HAP-1 (cell line): ENCODE measurements at regions not wholly inside any gene's neighbourhood (a gene's known extent, or its start where the extent isn't known, plus 50 kb on each side); places are given as distances from the start of the nearest gene placed in this dataset.
"Not testable (repeated sequence)": the region's sequence is repeated elsewhere in the genome, so short reads cannot be mapped to it uniquely, and the experiment has no call there.

ENCODE experiments used
- DNase-seq, 2 experiments: peaks; one replicate each; pipeline ENCODE4 v3.0.0-alpha.2; 2016 to 2020; ENCODE audit warnings: low spot score in 2 of 2
- H3K27me3 ChIP-seq: fragments of 250-450 bp; sonication (Bioruptor Pico); 2 replicates; pipeline ENCODE4 v1.5.1; 2020; ENCODE audit warnings: low read depth, mild to moderate bottlenecking, moderate library complexity
- H3K36me3 ChIP-seq: fragments of 250-450 bp; sonication (Bioruptor Pico); replicated peaks from 2 replicates; pipeline ENCODE4 v1.5.1; 2020; ENCODE audit warnings: mild to moderate bottlenecking
- H3K4me1 ChIP-seq: fragments of 250-450 bp; sonication (Bioruptor Pico); 2 replicates; pipeline ENCODE4 v1.5.1; 2020; ENCODE audit warnings: mild to moderate bottlenecking
- H3K4me3 ChIP-seq: fragments of 250-450 bp; sonication (Bioruptor Pico); 2 replicates; pipeline ENCODE4 v1.5.1; 2020; ENCODE audit warnings: mild to moderate bottlenecking, moderate library complexity
- H3K9me3 ChIP-seq: fragments of 250-450 bp; sonication (Bioruptor Pico); 2 replicates; pipeline ENCODE4 v1.5.1; 2020; ENCODE audit warnings: mild to moderate bottlenecking, moderate library complexity
- in situ Hi-C: fragments of 300-500 bp; cut with MboI; formaldehyde crosslinking; loops from 3 replicates; pipeline ENCODE4 v1.14.3; 2020; ENCODE audit warnings: low sequenced_read_pairs, inconsistent platforms, mixed read lengths

GRCh38 chr5:13198226-13198625 lies 746.3 kb downstream of the DNAH5 start:
- H3K4me1 ChIP-seq, DNase-seq, H3K36me3 ChIP-seq, in situ Hi-C loops, H3K4me3 ChIP-seq, H3K27me3 ChIP-seq, H3K9me3 ChIP-seq: not testable (repeated sequence)

- no peaks in the 10 kb centered on the region for H3K4me1 ChIP-seq
- in situ Hi-C loops: no loop called here
- no peaks in the 10 kb centered on the region for H3K9me3 ChIP-seq
- H3K4me3 ChIP-seq: no peak overlapping the region
- no peaks in the 10 kb centered on the region for H3K27me3 ChIP-seq
- no peak for DNase-seq
- no peaks in the 10 kb centered on the region for H3K36me3 ChIP-seq
Observed at GRCh38 chr5:13189532-13189931, 755.0 kb downstream of the DNAH5 start.

- no peaks in the 10 kb centered on the region for H3K9me3 ChIP-seq
- in situ Hi-C loops: no loop called here
- H3K27me3 ChIP-seq: no peaks in the 10 kb centered on the region
- H3K36me3 ChIP-seq: no peaks in the 10 kb centered on the region
- no peak for DNase-seq
- no peaks in the 10 kb centered on the region for H3K4me1 ChIP-seq
- no peak overlapping the region for H3K4me3 ChIP-seq
Observed at GRCh38 chr5:13188371-13188770, 756.1 kb downstream of the DNAH5 start.

GRCh38 chr5:13187186-13187585 lies 757.3 kb downstream of the DNAH5 start:
- H3K9me3 ChIP-seq: no peaks in the 10 kb centered on the region
- H3K36me3 ChIP-seq: no peaks in the 10 kb centered on the region
- H3K27me3 ChIP-seq: no peaks in the 10 kb centered on the region
- DNase-seq: no peak
- no peak overlapping the region for H3K4me3 ChIP-seq
- in situ Hi-C loops: no loop called here
- H3K4me1 ChIP-seq: no peaks in the 10 kb centered on the region

GRCh38 chr5:13186177-13186576 lies 758.3 kb downstream of the DNAH5 start:
- in situ Hi-C loops: no loop called here
- H3K4me3 ChIP-seq: no peak overlapping the region

GRCh38 chr5:13179407-13180087 lies 764.9 kb downstream of the DNAH5 start:
- no peak for DNase-seq
- Histone ChIP-seq H3K27me3 (no peaks in the 10 kb centered on the region), H3K36me3 (no peaks in the 10 kb centered on the region), H3K4me1 (no peaks in the 10 kb centered on the region), H3K9me3 (no peaks in the 10 kb centered on the region), H3K4me3 (no peak overlapping the region)
- in situ Hi-C loops: no loop called here

More at GRCh38 chr5:13186177-13186576, 758.3 kb downstream of the DNAH5 start:
- H3K27me3 ChIP-seq: no peaks in the 10 kb centered on the region
- no peaks in the 10 kb centered on the region for H3K4me1 ChIP-seq
- no peaks in the 10 kb centered on the region for H3K9me3 ChIP-seq
- no peaks in the 10 kb centered on the region for H3K36me3 ChIP-seq
- no peak for DNase-seq

GRCh38 chr5:13143630-13144029 lies 800.9 kb downstream of the DNAH5 start:
- no peaks in the 10 kb centered on the region for H3K4me1 ChIP-seq
- no peaks in the 10 kb centered on the region for H3K36me3 ChIP-seq
- H3K9me3 ChIP-seq: no peaks in the 10 kb centered on the region
- in situ Hi-C loops: no loop called here
- no peak for DNase-seq
- H3K4me3 ChIP-seq: no peak overlapping the region
- no peaks in the 10 kb centered on the region for H3K27me3 ChIP-seq

GRCh38 chr5:13143214-13143613 lies 801.3 kb downstream of the DNAH5 start:
- no peaks in the 10 kb centered on the region for H3K4me1 ChIP-seq
- H3K36me3 ChIP-seq: no peaks in the 10 kb centered on the region
- in situ Hi-C loops: no loop called here
- no peaks in the 10 kb centered on the region for H3K27me3 ChIP-seq
- DNase-seq: no peak
- H3K4me3 ChIP-seq: no peak overlapping the region
- no peaks in the 10 kb centered on the region for H3K9me3 ChIP-seq

- H3K4me1 ChIP-seq: no peaks in the 10 kb centered on the region
- no peak overlapping the region for H3K4me3 ChIP-seq
- no peaks in the 10 kb centered on the region for H3K9me3 ChIP-seq
- in situ Hi-C loops: no loop called here
- no peak for DNase-seq
- no peaks in the 10 kb centered on the region for H3K36me3 ChIP-seq
- no peaks in the 10 kb centered on the region for H3K27me3 ChIP-seq
Observed at GRCh38 chr5:13133951-13134350, 810.5 kb downstream of the DNAH5 start.

GRCh38 chr5:13115476-13115875 lies 829.0 kb downstream of the DNAH5 start:
- in situ Hi-C loops: no loop called here
- Histone ChIP-seq H3K36me3 (no peaks in the 10 kb centered on the region), H3K27me3 (no peaks in the 10 kb centered on the region), H3K4me3 (no peak overlapping the region), H3K4me1 (no peaks in the 10 kb centered on the region), H3K9me3 (0 out of 2 replicates have a peak, but pooled peaks cover under 1% of the 10 kb centered on the region)
- no peak for DNase-seq

- H3K9me3 ChIP-seq: 0 out of 2 replicates have a peak, but pooled peaks cover 2% of the 10 kb centered on the region
- H3K4me1 ChIP-seq: no peaks in the 10 kb centered on the region
- in situ Hi-C loops: no loop called here
- H3K27me3 ChIP-seq: no peaks in the 10 kb centered on the region
- no peak overlapping the region for H3K4me3 ChIP-seq
- DNase-seq: no peak
- no peaks in the 10 kb centered on the region for H3K36me3 ChIP-seq
Observed at GRCh38 chr5:13108265-13108664, 836.2 kb downstream of the DNAH5 start.

- DNase-seq: no peak
- H3K4me3 ChIP-seq: no peak overlapping the region
- H3K9me3 ChIP-seq: 0 out of 2 replicates have a peak, but pooled peaks cover 2% of the 10 kb centered on the region
- no peaks in the 10 kb centered on the region for H3K36me3 ChIP-seq
- in situ Hi-C loops: no loop called here
- no peaks in the 10 kb centered on the region for H3K27me3 ChIP-seq
- H3K4me1 ChIP-seq: no peaks in the 10 kb centered on the region
Observed at GRCh38 chr5:13107537-13107936, 837.0 kb downstream of the DNAH5 start.

- no peak for DNase-seq
- Histone ChIP-seq H3K36me3 (no peaks in the 10 kb centered on the region), H3K4me3 (no peak overlapping the region), H3K9me3 (no peaks in the 10 kb centered on the region; the same call in 1 of the 2 replicates), H3K27me3 (no peaks in the 10 kb centered on the region), H3K4me1 (no peaks in the 10 kb centered on the region)
- in situ Hi-C loops: no loop called here
Observed at GRCh38 chr5:13081116-13081515, 863.4 kb downstream of the DNAH5 start.

GRCh38 chr5:13072936-13073335 lies 871.6 kb downstream of the DNAH5 start:
- H3K4me1 ChIP-seq, H3K27me3 ChIP-seq, H3K4me3 ChIP-seq, H3K36me3 ChIP-seq, in situ Hi-C loops, DNase-seq, H3K9me3 ChIP-seq: not testable (repeated sequence)

GRCh38 chr5:13063088-13063487 lies 881.4 kb downstream of the DNAH5 start:
- no peak for DNase-seq
- H3K4me3 ChIP-seq: no peak overlapping the region
- no peaks in the 10 kb centered on the region for H3K9me3 ChIP-seq
- no peaks in the 10 kb centered on the region for H3K4me1 ChIP-seq
- H3K36me3 ChIP-seq: no peaks in the 10 kb centered on the region
- in situ Hi-C loops: no loop called here
- no peaks in the 10 kb centered on the region for H3K27me3 ChIP-seq
